ENCODE measurements at regions not wholly inside any gene's neighbourhood (a gene's known extent, or its start where the extent isn't known, plus 50 kb on each side); places are given as distances from the start of the nearest gene placed in this dataset.

GRCh38 chrX:114127005-114127404, 456.9 kb upstream of the HTR2C start:
- no peak for TF ChIP-seq CTCF (conservative IDR thresholded peaks at IDR 0.05; ENCODE audit: low read depth in 2 of 2)
- TF ChIP-seq CREB1 (CRISPR knock-in tag; IDR thresholded peaks at IDR 0.05; ENCODE audit: low read depth), result no peak
- no peak for TF ChIP-seq EZH2 (IDR thresholded peaks at IDR 0.05; ENCODE audit: low read depth, unreplicated experiment)
- TF ChIP-seq, protein P1, sequence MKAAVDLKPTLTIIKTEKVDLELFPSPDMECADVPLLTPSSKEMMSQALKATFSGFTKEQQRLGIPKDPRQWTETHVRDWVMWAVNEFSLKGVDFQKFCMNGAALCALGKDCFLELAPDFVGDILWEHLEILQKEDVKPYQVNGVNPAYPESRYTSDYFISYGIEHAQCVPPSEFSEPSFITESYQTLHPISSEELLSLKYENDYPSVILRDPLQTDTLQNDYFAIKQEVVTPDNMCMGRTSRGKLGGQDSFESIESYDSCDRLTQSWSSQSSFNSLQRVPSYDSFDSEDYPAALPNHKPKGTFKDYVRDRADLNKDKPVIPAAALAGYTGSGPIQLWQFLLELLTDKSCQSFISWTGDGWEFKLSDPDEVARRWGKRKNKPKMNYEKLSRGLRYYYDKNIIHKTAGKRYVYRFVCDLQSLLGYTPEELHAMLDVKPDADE (IDR thresholded peaks at IDR 0.05), result no peak
- TF ChIP-seq POLR2AphosphoS5 (IDR thresholded peaks at IDR 0.05; ENCODE audit: low read depth), result no peak
- no peak for TF ChIP-seq REST (IDR thresholded peaks at IDR 0.05; ENCODE audit: unreplicated experiment)
- TF ChIP-seq ZNF462 (CRISPR knock-in tag; IDR thresholded peaks at IDR 0.05), result no peak
- no peak for TF ChIP-seq EZH2phosphoT487 (IDR thresholded peaks at IDR 0.05; ENCODE audit: unreplicated experiment)
- TF ChIP-seq NANOG (IDR thresholded peaks at IDR 0.05; ENCODE audit: borderline replicate concordance), result no peak
- no peak for TF ChIP-seq JUNB (IDR thresholded peaks at IDR 0.05; ENCODE audit: unreplicated experiment)
- TF ChIP-seq ZNF114 (CRISPR knock-in tag; IDR thresholded peaks at IDR 0.05), result no peak
- no peak for TF ChIP-seq ZNF331 (CRISPR knock-in tag; IDR thresholded peaks at IDR 0.05; ENCODE audit: low read depth)

All from GM23338 (cell line).